HUES48 (cell line): ENCODE measurements at regions not wholly inside any gene's neighbourhood (a gene's known extent, or its start where the extent isn't known, plus 50 kb on each side); places are given as distances from the start of the nearest gene placed in this dataset.

ENCODE experiments used
- H3K27ac ChIP-seq: one replicate; pipeline ENCODE4 v1.7.0; 2013; ENCODE audit warnings: low read depth, low read length, inconsistent platforms
- H3K27me3 ChIP-seq: 2 replicates; pipeline ENCODE4 v1.6.1; 2013; ENCODE audit warnings: mild to moderate bottlenecking, low read length; ENCODE audit not compliant: control insufficient read depth, insufficient read depth
- H3K36me3 ChIP-seq: 2 replicates; pipeline ENCODE4 v1.6.1; 2013; ENCODE audit warnings: low read length; ENCODE audit not compliant: control insufficient read depth, insufficient read depth
- H3K4me1 ChIP-seq: 2 replicates; pipeline ENCODE4 v1.6.1; 2013; ENCODE audit warnings: mild to moderate bottlenecking, low read length; ENCODE audit not compliant: control insufficient read depth, insufficient read depth
- H3K4me3 ChIP-seq: 2 replicates; pipeline ENCODE4 v1.5.1; 2013; ENCODE audit warnings: mild to moderate bottlenecking, low read depth, low read length
- H3K9ac ChIP-seq: 2 replicates; pipeline ENCODE4 v1.6.1; 2013; ENCODE audit warnings: mild to moderate bottlenecking, low read depth, low read length, moderate library complexity
- H3K9me3 ChIP-seq: 2 replicates; pipeline ENCODE4 v1.6.1; 2013; ENCODE audit warnings: low read length; ENCODE audit not compliant: control insufficient read depth, insufficient read depth

DNA sequence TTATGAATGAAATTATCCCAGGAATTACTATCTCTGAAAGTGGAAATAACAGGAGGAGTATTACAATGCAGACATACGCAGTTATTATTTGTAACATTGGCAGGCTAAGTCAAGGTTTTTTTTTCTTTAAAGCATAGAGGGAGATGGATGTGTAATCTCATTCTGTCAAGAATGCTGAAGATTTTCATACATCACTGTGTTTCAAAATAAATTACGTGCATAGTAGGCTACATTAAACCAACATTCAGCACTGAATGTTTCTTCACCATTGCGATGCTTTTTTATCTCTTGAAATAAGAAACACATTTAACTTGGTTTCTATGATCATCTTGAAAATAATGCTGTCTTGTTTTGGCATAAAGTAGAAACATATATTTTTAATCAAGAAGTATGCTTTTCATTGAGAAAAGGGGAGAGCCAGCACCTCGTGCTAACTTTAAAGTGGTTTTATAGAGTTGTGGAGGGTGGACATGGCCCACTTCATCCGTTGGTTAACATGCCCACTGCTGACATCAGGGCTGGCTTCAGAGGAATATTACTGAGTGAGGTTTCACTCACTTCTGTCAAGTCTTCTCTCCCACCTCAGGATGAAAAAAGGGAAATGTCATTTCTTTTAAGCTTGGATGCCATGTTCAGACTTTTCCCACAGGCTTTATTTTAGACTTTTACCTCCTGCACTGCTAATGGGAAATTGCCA lies 203.6 kb upstream of the MEF2C start:
- peaks cover 20% of the 10 kb centered on the region for H3K4me1 ChIP-seq
- H3K36me3 ChIP-seq, result no peaks in the 10 kb centered on the region
- no peak overlapping the region for H3K4me3 ChIP-seq
- H3K27ac ChIP-seq, result no peak overlapping the region
- H3K9me3 ChIP-seq, result no peaks in the 10 kb centered on the region
- H3K9ac ChIP-seq, result no peak overlapping the region
- H3K27me3 ChIP-seq, result no peaks in the 10 kb centered on the region

DNA sequence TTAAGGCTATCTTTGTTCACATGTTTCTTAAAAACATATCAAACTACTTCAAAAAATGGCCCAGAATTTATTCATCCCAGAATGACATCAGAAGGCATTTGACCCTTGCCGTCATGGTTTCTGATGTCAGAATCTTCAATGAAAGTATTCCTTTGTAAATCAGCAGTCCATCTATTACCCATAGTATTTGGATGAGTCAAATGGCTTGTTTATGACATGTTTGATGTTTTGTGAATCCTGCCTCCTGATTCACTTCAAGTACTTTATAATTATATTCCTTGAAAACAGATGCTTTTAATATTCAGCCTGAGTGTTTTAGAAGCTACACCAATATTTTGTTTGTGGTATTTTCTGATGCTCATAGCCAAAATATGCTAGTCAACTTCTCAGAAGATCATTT lies 200.8 kb upstream of the MEF2C start:
- H3K4me3 ChIP-seq, result no peak overlapping the region
- H3K27ac ChIP-seq, result no peak overlapping the region
- H3K36me3 ChIP-seq, result no peaks in the 10 kb centered on the region
- H3K9me3 ChIP-seq, result no peaks in the 10 kb centered on the region
- no peaks in the 10 kb centered on the region for H3K27me3 ChIP-seq
- peaks cover 16% of the 10 kb centered on the region for H3K4me1 ChIP-seq
- H3K9ac ChIP-seq, result no peak overlapping the region

DNA sequence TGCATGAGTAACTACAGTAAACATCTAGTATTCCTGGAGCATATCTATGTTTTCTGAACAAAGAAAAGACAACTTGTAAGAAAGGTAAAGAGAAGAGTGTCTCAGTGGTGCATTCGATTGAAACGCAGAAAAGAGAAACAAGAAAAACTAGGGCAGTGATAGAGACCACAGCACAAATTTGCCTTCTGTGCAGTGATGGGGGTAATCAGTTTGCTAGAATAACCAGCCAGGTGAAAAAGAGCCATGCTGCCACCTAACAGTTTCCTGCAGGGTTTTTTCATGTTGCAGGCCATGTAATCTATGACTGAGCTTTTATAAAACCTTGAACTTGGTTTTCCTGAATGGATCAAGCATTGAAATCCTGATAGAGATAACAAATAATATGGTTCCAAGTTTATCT lies 198.4 kb upstream of the MEF2C start:
- Histone ChIP-seq H3K4me3 (no peak overlapping the region), H3K27ac (no peak overlapping the region), H3K27me3 (no peaks in the 10 kb centered on the region), H3K9me3 (no peaks in the 10 kb centered on the region), H3K4me1 (no peaks in the 10 kb centered on the region), H3K9ac (no peak overlapping the region), H3K36me3 (no peaks in the 10 kb centered on the region)

DNA sequence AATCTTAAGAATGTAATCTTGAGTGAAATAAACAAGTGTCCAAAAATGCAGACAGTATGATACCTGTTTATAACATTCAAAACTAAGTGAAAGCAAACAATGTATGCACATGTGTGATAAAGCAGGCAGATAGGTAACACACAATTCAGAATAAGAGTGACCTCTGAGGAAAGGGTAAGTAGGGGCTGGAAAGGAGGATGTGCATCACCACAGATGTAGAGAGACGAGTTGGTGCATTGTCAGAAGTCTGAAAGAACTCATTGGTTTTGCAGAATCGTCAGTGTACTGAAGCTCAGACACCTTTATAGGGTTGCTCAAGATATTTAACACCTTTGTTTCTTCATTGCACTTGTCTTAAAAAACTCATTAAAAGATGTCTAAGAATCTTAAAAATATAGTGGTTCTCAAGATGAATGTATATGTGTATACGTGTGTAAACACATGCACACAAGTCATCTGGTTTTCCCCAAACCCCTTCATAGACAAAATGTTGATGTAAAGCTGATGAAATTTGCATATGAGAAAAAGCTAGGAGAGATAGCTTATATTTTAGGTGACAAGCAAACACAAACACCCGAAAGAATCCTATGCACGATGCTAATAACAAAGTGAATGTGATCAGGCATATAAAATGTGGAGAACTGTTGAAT lies 197.6 kb upstream of the MEF2C start:
- no peak overlapping the region for H3K9ac ChIP-seq
- no peaks in the 10 kb centered on the region for H3K4me1 ChIP-seq
- H3K36me3 ChIP-seq, result no peaks in the 10 kb centered on the region
- H3K4me3 ChIP-seq, result no peak overlapping the region
- no peaks in the 10 kb centered on the region for H3K27me3 ChIP-seq
- no peak overlapping the region for H3K27ac ChIP-seq
- H3K9me3 ChIP-seq, result no peaks in the 10 kb centered on the region

DNA sequence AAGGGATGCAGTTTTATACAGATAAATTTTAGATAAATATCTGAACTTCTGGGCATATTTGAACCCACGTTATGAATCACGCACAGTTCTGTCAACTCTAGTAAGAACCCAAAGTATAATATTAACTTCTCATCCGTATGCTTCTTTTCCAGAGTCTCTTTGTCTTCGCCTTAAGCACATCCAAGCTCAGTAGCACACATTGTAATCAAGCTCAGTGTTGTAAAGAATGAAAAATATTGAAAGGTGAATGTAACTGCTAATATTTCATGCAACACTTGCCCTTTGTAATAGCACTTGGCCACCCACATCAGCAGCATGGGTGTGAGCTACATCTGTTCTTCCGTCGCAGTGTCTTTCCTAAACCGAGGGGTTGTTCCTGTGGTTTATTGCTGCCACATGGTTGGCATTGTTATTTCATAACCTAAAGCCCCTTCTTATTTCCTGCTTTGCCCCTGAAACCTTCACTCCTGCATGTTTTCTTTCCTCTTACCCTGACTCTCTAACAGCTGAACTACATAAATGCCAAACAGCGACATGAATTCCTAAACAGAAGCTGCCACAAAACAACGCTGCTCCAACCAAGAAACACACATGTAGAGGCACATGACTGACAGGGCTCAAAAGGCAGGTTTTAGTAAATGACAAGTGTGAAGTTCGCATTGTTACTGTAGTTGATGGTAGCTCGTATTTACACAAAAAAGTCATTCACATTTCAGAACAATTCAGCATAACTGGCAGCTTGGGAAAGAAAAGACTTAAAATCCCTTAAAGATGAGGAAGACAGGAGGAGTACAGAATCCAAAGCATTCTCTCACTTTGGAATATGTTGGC lies 190.1 kb upstream of the MEF2C start:
- H3K9me3 ChIP-seq, result no peaks in the 10 kb centered on the region
- no peaks in the 10 kb centered on the region for H3K4me1 ChIP-seq
- H3K4me3 ChIP-seq, result no peak overlapping the region
- no peak overlapping the region for H3K9ac ChIP-seq
- H3K27me3 ChIP-seq, result no peaks in the 10 kb centered on the region
- no peak overlapping the region for H3K27ac ChIP-seq
- no peaks in the 10 kb centered on the region for H3K36me3 ChIP-seq

DNA sequence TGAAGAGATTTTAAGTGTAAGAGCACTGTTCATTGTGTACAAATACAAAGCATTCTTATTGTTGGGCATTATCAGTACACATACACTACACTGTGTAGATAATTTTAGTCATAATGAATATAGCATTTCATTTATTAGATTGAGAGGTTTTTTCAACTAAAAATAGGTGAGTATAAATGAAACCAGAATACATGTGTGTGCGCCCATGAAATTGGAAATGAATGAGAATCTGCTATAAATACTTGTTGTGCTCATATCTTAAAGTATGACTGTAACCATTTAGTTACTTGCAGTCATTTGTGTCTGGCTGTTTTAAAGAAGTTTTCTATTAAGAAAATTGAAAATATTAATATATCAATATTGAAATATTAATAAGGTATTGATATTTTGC lies 189.0 kb upstream of the MEF2C start:
- Histone ChIP-seq H3K27me3 (no peaks in the 10 kb centered on the region), H3K4me1 (no peaks in the 10 kb centered on the region), H3K9me3 (no peaks in the 10 kb centered on the region), H3K4me3 (no peak overlapping the region), H3K9ac (no peak overlapping the region), H3K36me3 (no peaks in the 10 kb centered on the region), H3K27ac (no peak overlapping the region)

DNA sequence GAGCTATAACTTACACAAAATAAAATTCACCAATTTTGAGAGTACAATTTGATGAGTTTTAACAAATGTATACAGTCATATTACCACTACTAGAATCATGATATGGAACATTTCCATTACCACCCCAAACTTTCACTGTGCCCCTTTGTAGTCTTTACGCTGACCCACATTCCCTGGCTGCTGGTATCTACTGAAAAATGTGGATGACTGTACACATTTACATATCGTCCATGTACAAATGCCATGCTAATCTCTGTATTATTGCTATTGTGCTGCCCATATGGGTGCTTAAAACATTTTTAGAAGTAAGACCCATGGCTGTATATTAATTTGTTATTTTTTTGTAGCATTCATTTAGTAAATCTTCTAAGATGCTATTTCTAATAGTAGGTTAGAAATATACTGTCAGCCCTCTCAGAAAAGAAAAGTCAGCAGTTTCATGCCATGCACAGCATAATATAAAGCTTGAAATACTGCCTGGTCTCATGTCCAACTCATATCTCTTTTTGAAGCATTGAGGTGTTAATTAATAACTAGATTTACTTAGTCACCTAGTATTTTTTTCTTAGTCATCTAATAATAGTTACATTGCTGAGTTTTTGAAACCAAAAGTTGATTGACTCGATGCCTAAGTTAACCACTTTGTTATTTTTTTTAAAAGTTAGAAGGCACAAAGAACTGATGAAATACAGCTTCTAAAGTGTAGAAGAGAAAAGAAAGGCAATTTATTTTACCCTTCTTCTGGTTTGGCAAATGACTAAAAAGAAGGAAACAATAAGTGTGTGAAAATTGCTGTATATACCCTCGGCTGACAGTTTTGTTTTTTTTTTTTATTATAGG lies 188.3 kb upstream of the MEF2C start:
- no peak overlapping the region for H3K4me3 ChIP-seq
- no peak overlapping the region for H3K9ac ChIP-seq
- no peaks in the 10 kb centered on the region for H3K36me3 ChIP-seq
- H3K9me3 ChIP-seq, result no peaks in the 10 kb centered on the region
- peaks cover 1% of the 10 kb centered on the region; the same call in 1 of the 2 replicates for H3K4me1 ChIP-seq
- no peak overlapping the region for H3K27ac ChIP-seq
- no peaks in the 10 kb centered on the region for H3K27me3 ChIP-seq

DNA sequence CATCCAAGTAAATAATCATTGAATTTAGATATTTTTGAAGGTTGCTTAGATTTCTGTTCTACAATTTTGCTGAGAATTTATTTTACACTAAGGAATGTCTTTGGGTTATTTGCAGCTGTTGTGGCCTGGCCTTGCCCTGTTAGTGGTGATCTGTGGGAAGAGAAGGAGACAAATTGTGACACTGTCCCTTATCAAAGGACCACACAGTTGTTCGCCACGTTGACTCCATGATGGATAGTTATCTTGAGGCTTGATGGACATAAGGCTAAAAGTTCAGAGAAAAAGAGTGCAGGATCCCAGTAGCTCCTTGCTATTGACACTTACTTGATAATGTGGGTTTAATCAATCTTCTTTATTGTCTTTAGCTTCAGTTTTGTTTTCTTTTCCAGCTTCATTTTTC lies 186.6 kb upstream of the MEF2C start:
- no peak overlapping the region for H3K4me3 ChIP-seq
- H3K36me3 ChIP-seq, result no peaks in the 10 kb centered on the region
- no peak overlapping the region for H3K27ac ChIP-seq
- no peak overlapping the region for H3K9ac ChIP-seq
- peaks cover 9% of the 10 kb centered on the region; the same call in 1 of the 2 replicates for H3K4me1 ChIP-seq
- no peaks in the 10 kb centered on the region for H3K27me3 ChIP-seq
- H3K9me3 ChIP-seq, result no peaks in the 10 kb centered on the region

DNA sequence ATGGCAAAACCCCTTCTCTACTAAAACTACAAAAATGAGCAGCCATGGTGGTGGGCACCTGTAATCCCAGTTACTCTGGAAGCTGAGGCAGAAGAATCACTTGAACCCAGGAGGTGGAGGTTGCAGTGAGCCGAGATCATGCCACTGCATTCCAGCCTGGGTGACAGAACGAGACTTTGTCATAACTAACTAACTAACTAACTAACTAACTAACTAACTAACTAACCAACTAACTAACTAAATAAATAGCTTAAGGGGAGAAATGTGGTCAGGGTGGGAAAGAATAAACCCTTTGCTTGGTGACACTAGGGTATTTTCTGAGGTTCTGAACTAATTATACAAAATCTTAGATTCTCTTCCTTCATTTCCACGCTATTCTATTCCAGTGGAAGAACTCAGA lies 184.4 kb upstream of the MEF2C start:
- H3K27me3 ChIP-seq, result no peaks in the 10 kb centered on the region
- no peaks in the 10 kb centered on the region for H3K9me3 ChIP-seq
- H3K9ac ChIP-seq, result no peak overlapping the region
- no peak overlapping the region for H3K4me3 ChIP-seq
- no peak overlapping the region for H3K27ac ChIP-seq
- peaks cover 9% of the 10 kb centered on the region; the same call in 1 of the 2 replicates for H3K4me1 ChIP-seq
- no peaks in the 10 kb centered on the region for H3K36me3 ChIP-seq

DNA sequence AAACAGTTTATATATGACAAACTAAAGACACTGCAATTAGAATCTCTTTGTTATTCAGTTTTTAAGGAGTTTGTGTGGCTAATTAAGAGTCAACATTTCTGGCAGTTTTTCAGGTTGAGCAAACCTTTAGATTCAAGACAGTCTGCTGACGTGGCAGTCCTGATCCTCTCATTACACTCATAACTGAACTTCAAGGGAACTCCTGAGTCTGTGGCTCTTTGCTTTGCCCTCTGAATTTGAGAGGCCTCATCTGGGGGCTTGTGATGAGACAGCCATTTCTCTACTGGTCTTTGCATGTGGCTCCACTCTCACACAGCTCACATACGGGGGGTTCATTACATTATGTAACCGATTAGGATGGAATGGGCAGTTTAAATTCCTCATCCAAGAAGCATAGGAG lies 182.9 kb upstream of the MEF2C start:
- H3K4me1 ChIP-seq, result peaks cover 9% of the 10 kb centered on the region; the same call in 1 of the 2 replicates
- no peaks in the 10 kb centered on the region for H3K27me3 ChIP-seq
- no peak overlapping the region for H3K4me3 ChIP-seq
- H3K9ac ChIP-seq, result no peak overlapping the region
- H3K27ac ChIP-seq, result no peak overlapping the region
- no peaks in the 10 kb centered on the region for H3K9me3 ChIP-seq
- no peaks in the 10 kb centered on the region for H3K36me3 ChIP-seq
